GM12801 (cell line): ENCODE measurements at regions not wholly inside any gene's neighbourhood (a gene's known extent, or its start where the extent isn't known, plus 50 kb on each side); places are given as distances from the start of the nearest gene placed in this dataset.

ENCODE experiments used
- TF ChIP-seq, protein P1 (sequence below): IDR thresholded peaks from one replicate; pipeline ENCODE4 v1.5.1; 2011; ENCODE audit warnings: control low read depth; ENCODE audit not compliant: insufficient read length; ENCODE audit errors: extremely low read depth

DNA sequence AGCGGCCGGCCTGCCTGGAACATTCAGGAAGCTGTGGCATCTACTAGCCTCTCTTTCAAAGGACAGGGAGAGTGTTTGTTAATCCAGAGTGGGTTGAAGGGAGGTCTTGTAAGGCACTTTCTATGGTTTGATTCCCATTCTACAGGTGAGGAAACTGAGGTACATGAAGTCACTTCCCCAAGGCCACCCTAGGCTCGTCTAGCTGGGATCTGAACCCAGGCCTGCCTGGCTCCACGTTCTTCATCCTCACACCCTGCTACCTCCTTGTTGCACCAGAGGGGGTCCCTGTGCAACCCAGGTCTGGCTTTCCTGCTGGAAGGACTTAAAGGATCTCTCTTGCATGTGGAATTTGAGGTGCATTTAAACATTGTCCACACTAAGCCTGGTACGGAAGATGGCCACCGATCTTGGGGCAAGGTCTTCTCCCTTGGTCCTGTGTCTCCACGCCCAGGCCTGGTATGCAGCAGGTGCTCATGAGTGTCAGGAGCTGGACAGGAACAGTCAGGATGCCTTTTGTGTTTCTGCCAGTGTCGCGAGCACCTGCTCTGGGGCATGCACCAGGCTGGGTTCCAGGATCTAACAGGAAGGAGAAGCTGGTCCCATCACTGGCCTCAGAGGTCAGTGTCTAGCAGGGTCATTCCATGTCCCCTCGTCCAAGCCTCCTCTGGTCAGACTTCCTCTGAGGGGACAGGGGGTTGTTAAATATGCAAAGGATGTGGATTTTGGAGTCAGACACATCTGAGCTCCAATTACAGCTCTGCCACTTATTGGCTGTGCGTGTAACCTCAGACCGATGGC is 103.2 kb upstream of the RUNX3 start:
- TF ChIP-seq, protein P1, sequence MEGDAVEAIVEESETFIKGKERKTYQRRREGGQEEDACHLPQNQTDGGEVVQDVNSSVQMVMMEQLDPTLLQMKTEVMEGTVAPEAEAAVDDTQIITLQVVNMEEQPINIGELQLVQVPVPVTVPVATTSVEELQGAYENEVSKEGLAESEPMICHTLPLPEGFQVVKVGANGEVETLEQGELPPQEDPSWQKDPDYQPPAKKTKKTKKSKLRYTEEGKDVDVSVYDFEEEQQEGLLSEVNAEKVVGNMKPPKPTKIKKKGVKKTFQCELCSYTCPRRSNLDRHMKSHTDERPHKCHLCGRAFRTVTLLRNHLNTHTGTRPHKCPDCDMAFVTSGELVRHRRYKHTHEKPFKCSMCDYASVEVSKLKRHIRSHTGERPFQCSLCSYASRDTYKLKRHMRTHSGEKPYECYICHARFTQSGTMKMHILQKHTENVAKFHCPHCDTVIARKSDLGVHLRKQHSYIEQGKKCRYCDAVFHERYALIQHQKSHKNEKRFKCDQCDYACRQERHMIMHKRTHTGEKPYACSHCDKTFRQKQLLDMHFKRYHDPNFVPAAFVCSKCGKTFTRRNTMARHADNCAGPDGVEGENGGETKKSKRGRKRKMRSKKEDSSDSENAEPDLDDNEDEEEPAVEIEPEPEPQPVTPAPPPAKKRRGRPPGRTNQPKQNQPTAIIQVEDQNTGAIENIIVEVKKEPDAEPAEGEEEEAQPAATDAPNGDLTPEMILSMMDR: no peak

DNA sequence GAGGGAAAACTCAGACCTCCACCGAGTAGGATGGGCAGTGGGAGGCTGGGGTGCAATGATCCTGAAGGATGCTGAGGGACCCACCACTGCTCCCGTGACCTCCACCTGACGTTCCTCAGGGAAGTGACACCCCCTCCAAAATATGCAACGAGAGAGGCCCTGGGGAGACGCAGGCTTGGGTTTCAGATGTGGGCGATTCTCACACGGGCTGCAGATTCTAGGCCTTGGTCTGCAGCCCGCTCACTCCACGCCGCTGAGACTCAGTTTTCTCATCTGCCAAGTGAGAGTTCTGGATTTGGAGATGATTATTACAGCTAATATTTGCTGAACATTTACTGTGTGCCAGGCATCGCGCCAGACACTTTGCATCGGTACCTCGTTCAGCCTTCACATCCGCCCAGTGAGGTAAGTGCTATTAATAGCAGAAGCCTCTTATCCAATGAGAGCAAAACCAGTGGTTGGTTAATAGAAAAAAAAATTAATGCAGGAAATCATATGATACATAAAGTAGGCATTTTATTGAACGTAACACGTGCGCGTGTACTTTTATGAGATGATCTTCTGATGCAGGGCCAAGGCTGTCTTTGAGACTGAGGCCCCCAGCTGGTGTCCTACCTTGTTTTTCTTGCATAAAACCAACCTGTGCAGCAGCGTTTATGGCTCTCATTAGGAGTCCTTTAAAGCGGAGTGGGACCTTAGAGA is 102.0 kb upstream of the RUNX3 start:
- TF ChIP-seq, protein P1: no peak

DNA sequence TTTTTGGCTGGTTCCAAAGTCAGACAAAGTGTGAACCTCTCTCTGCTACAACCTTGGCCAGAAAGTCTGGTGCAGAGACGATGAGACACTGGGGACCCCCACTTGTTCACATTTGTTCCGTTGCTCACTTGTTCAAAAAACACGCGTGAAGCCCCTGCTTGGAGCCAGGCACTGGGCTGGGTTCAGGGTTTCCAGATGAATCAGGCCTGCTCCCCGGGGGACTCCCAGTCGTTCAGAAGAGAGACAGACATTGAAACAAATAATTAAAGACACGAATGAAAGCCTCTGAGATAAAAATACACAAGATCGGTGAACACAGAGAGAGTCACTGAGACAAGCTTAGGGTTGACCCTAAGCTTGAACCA is 101.5 kb upstream of the RUNX3 start:
- TF ChIP-seq, protein P1: no peak

DNA sequence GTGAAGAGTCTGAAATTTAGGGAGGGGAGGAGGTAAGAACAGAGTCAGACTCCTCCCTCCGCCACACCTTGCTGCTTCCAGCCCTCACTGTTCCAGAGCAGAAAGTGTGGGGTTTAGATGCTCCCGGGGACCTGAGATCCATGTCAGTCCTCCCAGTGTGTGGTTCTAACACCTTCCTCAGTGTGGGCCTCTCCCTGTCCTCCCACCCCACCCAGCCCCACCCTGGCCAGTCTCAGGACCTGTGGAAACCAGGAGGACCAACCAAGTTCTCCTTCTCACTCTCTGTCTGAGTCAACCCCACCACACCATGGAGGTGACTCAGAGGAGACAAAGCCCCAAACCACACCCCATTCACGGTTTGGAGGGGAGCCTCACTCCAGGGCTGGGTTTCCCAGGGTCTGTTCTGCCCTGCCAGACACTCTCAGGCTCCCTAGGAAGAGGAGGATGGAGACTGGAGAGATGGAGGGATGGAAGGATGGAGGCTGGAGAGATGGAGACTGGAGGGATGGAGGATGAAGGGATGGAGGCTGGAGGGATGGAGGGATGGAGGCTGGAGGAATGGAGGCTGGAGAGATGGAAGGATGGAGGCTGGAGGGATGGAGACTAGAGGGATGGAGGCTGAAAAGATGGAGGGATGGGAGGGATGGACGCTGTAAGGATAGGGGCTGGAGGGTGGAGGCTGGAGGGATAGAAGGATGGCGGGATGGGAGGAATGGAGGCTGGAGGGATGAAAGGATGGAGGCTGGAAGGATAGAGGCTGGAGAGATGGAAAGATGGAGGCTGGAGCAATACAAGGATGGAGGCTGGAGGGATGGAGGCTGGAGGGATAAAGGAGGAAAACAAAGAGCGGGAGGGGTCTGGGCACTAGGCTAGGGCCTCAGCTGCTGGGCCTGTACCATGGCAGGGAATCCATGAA is 100.9 kb upstream of the RUNX3 start:
- TF ChIP-seq, protein P1: no peak

DNA sequence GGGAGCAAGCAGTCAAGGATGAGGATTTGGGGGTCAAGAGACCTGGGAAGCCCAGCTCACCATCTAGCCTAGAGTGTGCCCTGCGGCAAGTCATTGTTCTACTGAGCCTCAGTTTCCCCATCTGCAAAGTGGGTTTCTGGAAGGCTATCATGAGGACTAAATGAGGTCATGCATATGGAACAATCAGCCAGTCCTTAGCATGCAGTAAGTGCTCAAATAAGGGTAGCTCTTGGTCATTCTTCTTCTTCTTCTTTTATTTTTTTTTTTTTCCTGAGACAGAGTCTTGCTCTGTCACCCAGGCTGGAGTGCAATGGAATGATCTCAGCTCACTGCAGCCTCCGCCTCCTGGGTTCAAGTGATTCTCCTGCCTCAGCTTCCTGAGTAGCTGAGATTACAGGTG is 99.9 kb upstream of the RUNX3 start:
- TF ChIP-seq, protein P1: no peak

DNA sequence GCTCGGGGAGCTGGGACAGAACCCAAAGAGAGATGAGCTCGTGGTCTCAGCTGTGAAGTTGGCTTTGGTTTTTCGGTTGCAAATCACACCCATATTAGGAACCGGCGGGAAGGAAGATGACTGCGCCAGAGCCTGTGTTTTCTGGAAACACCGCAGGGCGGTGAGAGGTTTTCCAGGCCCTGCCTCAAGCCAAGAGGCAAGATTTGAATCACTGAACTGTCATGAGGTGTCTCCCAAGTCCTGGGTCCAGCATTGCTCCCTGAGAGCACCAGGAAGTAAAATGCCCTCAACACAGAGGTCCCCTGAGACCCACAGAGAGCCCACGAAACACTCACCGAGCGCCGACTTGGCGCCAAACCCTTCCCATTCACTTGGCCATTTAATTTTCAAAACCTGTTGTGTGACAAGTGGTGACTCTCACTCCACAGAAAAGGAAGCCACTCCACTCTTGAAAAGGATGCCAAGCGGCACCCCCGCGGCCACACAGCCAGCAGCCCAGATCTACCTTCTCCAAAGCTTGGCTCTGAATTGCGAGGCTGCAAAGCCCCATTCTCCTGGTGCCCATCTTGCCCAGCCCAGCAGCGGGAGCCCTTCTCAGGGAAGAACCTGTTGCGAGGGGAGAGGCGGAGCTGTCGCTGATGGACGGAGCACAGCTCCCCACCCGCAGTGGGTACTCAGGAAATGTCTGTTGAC is 99.0 kb upstream of the RUNX3 start:
- TF ChIP-seq, protein P1: no peak
